GM21360 (cell line): ENCODE measurements at regions not wholly inside any gene's neighbourhood (a gene's known extent, or its start where the extent isn't known, plus 50 kb on each side); places are given as distances from the start of the nearest gene placed in this dataset.

Experiments used
- ATAC-seq: cut with Tn5 transposase; IDR thresholded peaks from one replicate; pipeline ENCODE4 v1.9.1; 2021; ENCODE audit warnings: mild to moderate bottlenecking, moderate library complexity; ENCODE audit not compliant: unreplicated experiment

DNA sequence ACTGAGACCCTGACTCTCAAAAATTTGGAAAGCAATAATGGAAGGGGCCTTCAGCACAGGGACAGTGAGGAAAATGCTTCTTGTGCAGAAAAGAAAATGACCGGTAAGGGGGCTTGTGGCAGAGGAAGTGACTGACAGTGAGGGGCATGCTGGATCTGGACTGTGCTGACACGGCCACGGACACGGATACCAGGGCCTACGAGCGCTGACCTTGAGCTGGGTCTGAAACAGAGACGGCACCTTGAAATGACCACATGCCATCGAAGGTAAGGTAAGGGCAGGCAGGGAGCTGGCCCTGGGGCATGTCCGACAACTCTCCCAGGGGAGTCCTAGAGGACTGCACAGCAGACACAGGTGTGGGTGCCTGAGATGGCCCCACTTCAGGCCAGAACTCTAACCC is 182.1 kb downstream of the RHOU start:
- no peak for ATAC-seq

GRCh38 chr1:228917755-228918154 is 182.5 kb downstream of the RHOU start:
- no peak for ATAC-seq

DNA sequence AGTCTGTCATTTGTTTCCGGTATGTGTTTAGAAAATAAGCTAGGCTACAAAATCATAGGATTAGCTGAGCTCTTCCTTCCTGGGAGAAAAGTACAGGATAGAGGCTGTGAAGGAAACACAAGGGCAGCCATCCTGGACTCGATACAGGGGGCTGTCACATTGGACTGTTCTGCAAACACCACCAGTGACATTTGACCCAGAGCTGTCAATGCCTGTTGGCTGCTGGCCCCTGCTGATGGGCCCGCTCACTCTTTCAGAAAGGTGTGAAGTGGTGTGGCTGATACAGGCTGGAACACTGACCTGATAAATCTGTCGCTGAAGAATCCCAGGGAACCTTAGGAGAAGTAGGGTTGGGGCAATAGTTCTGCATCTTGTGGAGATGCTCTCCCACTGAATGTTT is 183.1 kb downstream of the RHOU start:
- ATAC-seq: no peak

- no peak for ATAC-seq
These were observed 184.6 kb downstream of the RHOU start for GRCh38 chr1:228919914-228920313.

DNA sequence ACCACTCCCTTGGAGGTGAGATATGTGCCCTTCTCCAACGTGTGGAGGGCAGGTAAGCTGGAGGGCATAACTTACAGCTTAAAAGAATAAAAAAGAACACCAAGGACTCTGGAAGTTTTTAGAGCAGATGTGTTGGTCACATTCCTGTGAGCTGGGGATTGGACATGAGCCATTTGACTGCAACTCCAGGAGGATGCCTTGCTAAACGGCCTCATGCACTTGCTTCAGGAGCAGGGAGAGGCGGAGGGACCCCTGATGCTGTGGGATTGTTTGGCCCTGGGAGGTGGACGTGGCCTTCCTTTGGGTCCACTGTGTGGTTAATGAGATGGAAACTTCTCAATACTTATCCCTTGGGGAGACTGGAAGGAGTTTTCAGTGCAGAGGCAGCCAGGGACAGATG is 185.6 kb downstream of the RHOU start:
- no peak for ATAC-seq

GRCh38 chr1:228921481-228921880 is 186.2 kb downstream of the RHOU start:
- no peak for ATAC-seq

DNA sequence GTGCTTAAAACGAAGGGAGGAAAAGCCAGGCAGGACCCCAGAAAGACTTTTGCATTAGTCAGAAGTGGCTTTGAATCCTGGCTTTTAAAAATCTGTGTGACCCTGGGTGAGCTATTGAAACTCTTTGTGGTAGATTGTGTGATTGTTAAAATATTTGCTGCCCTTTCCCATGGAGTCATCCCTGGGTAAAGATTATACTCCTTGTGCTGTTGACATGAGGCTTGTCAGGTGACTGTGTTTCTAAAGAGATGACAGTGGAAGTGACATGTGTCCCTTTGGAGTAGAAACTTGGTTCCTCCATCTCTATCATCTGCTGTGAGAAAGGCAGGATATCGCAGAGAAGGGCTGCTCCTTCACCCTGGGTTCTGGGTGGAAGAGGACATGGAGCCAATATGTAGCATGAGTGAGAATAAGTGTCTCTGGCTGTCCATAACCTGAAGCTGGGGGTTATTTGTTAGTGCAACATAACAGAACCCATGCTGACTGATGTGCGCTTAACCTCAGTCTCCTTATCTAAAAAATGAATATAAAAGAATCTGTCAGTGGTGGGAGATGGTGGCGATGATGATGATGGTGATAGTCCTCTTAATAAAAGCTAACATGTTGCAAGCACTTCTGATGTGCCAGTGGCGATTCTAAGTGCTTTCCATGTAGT is 187.6 kb downstream of the RHOU start:
- no peak for ATAC-seq

DNA sequence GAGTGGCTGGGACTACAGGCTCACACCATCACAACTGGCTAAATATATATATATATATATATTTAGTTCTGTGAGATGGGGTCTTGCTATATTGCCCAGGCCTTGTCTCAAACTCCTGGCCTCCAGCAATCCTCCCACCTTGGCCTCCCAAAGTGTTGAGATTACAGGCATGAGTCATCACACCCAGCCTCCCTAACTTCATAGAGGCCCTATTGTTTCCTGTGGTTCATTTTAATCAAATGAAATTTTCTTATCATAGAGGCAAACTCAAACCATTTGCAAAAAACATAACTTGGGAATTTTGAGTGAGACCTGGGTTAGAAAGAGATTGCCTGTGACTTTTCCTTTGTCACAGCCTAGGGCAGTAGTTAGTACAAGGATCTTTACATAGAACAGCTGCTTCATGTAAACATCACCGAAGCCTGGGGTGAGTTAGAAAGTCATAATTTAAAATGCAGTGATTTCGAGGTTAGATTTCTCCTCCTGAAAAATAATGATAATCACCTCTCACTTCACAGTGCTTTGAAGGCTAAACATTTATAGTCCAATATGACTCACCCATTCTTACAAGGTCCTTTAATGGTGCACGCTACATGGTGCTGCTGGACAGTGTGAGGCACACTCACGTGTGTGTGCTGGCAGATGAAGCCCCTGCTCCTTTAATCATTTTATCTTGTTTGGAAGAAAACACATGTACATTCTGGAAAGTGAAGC is 188.9 kb downstream of the RHOU start:
- no peak for ATAC-seq

- ATAC-seq: no peak
These were observed 190.4 kb downstream of the RHOU start for GRCh38 chr1:228925691-228926090.

DNA sequence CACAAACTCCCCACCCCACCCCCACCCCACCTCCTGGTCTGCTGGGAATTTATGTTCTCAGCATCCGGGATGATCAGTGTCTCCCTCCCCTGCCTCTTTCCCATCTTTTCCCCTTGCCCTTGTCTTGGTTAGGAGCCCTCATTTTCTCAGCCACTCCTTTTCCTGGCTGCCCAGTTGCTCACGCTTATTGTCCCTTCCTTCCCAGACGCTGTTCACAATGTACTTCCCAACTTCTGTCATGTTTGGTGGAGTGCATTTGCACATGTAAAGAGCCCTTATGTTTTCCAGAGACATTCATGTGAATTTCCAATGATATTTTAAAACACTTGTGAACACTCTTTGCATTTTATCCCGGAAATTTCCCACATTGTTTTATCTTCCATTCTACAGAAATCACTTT is 192.1 kb downstream of the RHOU start:
- no peak for ATAC-seq

DNA sequence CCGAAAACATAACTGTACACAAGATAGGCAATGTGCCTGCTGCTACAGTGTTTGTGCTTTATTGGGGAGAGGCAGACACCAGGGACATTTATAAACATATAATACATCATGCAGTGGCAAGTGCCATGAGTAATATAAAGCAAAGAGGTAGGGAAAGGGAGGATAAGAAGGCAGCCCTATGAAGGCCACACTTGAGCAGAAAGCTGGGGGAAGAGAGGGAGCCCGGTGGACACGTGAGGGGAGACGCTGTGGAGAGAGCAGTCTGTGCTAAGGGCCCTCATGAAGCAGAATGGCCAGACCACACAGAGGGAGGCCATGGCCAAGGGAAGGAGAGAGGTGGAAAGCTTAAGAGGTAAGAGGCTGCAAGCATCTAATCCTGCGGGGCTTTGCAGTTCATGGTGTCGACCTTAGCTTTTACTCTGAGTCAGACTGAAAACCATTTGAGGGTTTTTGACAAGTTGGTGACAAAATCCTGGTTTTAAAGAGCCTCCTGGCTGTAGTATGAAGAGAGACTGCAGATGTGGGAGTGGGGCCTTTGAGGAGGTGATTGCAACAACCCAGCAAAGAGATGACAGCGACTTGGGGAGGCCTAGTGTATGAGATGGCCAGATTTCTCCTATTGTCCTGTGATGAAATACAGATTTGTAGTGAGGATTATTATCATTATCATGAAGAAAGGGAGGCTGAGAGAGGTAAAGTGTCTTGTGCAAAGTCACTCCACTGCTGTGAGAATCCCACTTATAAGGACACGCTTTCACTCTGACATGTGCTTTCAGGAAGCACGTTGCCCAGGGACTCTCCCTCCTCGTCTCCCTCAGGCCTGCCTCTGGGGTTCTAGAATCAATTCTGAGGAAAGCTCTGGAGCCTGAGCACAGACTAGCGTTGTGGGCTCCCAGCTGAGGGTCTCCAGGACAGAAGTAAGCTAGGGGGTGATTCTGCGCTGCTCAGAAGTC is 192.9 kb downstream of the RHOU start:
- no peak for ATAC-seq

- ATAC-seq: no peak
These were observed 194.3 kb downstream of the RHOU start for GRCh38 chr1:228929476-228930027.

DNA sequence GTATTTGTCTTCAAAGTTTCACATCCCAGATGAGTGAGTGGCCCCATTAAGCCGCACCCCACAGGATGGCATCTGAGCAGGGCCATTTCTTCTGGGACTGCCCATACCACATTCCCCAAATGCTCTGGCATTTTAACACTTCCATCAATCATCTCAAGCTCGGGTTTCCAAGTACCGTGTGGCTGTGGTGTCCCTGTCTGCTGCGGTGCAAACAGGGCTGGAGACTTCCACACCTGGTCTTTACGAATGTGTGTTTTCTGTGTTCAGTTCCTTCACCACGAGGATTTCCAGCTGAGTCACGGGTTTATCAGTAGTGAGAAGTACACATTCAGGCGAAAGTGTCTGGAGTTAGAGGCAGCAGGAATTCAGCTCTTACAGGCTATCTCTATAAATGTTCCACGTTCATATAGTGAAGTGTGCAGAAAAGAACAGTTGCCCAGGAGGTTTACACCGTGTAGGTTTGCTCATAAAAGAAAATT is 195.2 kb downstream of the RHOU start:
- ATAC-seq: no peak

DNA sequence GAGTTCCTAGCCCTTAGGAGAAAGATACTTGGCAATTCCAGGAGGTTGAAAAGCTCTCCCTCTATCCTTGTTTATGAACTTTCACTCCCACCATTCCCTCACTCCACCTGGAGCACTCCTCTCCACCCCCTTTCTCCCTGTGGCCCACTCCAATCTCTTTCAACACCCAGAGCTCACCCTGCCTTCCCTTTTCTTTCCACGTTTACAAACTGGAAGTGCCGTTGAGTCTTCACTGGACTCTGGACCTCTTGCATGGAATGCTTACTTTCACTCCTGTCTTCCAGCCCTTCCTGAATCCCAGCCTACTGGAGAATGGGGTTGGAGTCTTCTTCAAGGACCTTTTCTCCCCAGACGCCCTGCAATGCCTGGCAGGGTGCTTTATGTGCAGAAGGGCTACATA is 198.5 kb downstream of the RHOU start:
- ATAC-seq: no peak

DNA sequence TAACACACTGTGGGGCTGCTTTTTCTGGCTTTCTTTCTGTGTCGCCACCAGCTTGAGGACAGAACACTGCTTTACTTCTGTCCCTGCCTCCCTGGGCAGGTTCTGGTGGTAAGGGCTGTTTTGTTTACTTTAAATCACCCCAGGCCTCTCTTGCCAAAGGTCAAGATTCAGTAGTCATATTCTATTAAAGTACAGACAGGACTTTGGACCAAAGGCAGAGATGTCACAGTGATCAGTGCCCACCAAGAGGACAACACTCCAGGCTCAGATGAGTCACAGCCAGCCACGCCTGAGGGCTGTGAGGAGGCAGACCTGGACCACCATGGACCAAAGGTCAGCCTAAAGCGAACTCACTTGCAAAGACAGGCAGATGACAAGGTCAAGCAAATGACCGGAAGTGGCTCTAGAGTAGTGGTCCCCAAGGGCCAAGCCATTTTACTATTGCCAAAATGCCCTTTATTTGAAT is 200.0 kb downstream of the RHOU start:
- ATAC-seq: no peak

DNA sequence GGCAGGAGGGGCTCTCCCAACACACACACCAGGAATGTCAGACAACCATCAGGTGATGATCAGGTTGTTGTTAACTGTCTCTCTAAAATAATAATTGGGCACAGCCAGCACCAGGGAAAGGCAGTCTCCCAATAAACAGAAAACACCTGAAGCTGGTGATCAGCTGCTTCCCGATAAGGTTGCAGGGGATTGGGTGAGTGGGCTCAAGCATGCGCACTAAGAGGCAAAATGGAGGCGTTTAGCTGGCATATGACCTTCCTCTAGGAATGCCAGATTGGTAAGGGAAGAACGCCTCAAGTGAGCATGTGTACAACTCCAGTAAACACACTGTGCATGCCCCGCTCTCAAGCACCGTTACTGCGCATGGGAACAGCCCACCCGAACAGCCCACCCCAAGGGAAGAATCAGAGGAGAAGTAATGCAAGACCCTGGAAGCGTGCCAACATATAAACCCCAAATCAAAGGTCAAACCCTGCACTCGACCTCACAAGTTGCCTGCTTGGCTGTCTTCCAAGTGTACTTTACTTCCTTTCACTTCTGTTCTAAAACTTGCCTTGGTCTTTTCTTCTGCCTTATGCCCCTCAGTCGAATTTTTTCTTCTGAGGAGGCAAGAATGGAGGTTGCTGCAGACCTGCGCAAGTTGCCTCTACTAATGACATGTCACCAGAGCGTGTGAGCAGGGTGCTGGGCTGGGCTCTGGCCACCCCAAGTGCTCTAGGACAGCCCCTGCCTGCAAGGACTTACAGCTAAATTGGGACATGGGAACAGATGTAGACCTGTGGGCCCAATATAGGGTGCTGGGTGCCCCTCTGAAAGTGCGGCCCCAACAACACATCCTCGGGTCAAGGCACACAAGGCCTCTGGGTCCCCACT is 200.8 kb downstream of the RHOU start:
- ATAC-seq: no peak

DNA sequence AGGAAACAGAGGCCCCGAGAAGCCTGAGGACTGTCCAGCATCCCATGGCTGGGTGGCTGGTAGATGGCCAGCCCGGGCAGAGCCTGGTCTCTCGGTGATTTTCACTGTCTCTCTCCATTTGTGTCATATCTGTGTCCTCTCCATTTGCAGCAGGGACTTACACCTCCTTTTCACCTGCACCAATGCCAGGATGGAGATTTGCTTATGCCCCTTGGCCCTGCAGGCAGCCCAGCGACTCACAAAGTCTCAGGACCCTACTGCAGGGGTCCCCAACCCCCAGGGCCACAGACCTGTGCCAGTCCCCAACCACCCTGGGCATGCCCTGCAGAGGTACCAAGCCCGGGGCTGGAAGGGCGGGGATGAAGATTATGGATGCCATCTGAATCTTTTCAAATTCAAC is 201.6 kb downstream of the RHOU start:
- ATAC-seq: no peak

DNA sequence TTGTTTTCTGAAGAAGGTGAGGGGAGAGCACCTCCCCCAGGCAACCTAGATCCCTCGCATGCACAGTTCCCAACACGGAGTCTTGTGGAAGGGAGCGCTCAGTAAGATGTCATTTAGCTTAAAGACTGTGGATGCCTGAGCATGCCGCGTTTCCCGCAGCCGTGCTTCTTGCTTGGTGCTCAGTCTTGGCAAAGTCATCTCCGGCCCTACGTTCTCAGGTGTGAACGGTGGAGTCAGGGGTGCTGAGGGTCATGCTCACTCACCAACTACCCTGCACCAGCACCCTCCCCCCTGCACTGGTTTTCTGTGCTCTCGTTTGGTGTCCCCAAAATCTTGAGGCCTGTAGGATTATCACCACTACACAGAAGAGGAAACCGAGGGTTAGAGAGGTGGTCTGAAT is 202.1 kb downstream of the RHOU start:
- no peak for ATAC-seq

GRCh38 chr1:228937851-228938536 is 202.7 kb downstream of the RHOU start:
- no peak for ATAC-seq

DNA sequence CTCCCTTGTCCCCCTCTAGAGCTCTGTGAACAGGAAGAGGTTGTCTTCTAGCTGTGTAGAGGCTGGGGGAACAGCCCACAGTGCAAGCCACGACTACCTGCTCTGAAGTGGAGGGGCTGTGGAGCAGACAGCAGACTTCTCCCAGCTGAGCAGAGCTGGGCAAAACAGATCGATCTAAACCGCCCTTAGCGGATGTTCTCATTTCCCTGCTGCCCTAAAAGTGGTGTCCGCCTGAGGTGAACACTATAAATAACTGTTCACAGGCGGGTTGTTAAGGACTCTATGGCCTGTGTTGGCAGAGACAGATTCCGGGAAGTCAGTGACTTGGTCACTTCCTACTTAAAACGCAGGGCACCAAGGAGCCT is 203.2 kb downstream of the RHOU start:
- ATAC-seq: no peak
